Tibial artery (tissue), 4 donors: ENCODE measurements at regions not wholly inside any gene's neighbourhood (a gene's known extent, or its start where the extent isn't known, plus 50 kb on each side); places are given as distances from the start of the nearest gene placed in this dataset.

Experiments
- DNase-seq, 2 donors: peaks; one replicate each; pipeline ENCODE4 v3.0.0-alpha.2; 2019
- H3K27ac ChIP-seq, 2 donors: fragments of 200-600 bp; sonication (generic) in 1 of 2; 1 replicate in 1 of 2; 2 replicates in 1 of 2; pipeline ENCODE4 v1.5.1; 2018 to 2019; ENCODE audit warnings: mild to moderate bottlenecking in 1 of 2
- H3K27me3 ChIP-seq, 2 donors: fragments of 200-600 bp; sonication (generic) in 1 of 2; one replicate each; pipeline versions ENCODE4 v1.5.1 to v1.6.0; 2016 to 2019
- H3K36me3 ChIP-seq, 3 donors: fragments of 200-600 bp; sonication (generic) in 2 of 3; one replicate each; pipeline ENCODE4 v1.5.1; 2016 to 2019; ENCODE audit warnings: mild to moderate bottlenecking in 2 of 3
- H3K4me1 ChIP-seq, 4 donors: fragments of 200-600 bp; sonication (generic) in 2 of 4; 1 replicate in 3 of 4; 2 replicates in 1 of 4; pipeline ENCODE4 v1.5.1; 2016 to 2019
- H3K4me3 ChIP-seq, 2 donors: fragments of 200-600 bp; sonication (generic) in 1 of 2; 1 replicate in 1 of 2; 2 replicates in 1 of 2; pipeline ENCODE4 v1.5.1; 2018 to 2019; ENCODE audit warnings: mild to moderate bottlenecking in 2 of 2
- H3K9me3 ChIP-seq, 3 donors: fragments of 200-600 bp; sonication (generic) in 1 of 3; one replicate each; pipeline ENCODE4 v1.5.1; 2016 to 2019
- intact Hi-C: fragments of 100-400 bp; cut with DNase I; formaldehyde crosslinking; loops from one replicate; pipeline ENCODE4 v1.15.0; 2023; ENCODE audit warnings: low total_unique reads
- TF ChIP-seq, protein P1 (sequence below), 2 experiments: fragments of 200-600 bp in 1 of 2; fragments of 450-650 bp in 1 of 2; IDR thresholded peaks; one replicate each; pipeline ENCODE4 v1.5.1; 2017 to 2019; ENCODE audit warnings: antibody characterized with exemption in 2 of 2, mild to moderate bottlenecking in 1 of 2, moderate library complexity in 1 of 2

DNA sequence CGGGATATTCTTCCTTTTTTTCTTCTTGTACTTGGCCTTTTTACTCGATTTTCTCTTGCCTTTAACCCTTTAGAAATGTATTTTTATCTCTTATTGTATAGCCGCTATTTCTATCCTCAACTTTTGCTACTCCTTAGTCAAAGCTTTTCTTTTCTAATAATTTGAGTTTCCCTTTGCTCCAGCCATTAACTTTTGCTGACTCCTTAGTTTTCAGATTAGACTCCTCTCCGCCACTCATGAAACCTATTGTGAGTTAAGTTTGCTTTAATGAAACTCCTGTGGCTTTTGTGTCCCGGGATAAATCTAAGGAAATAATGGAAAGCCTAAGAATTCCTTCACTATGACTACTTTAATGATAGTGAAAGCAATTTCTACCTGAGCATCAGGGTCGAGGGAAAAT, 590.3 kb upstream of the CITED2 start:
- Histone ChIP-seq H3K4me1 (peaks cover 0 to 29% (median 10%) of the 10 kb centered on the region in 4 donors), H3K27ac (peak overlapping the region in 1 of 2 donors; percentile 8), H3K4me3 (no peak overlapping the region), H3K9me3 (no peaks in the 10 kb centered on the region), H3K27me3 (no peaks in the 10 kb centered on the region), H3K36me3 (no peaks in the 10 kb centered on the region)
- intact Hi-C loops = no loop called here
- TF ChIP-seq, protein P1, sequence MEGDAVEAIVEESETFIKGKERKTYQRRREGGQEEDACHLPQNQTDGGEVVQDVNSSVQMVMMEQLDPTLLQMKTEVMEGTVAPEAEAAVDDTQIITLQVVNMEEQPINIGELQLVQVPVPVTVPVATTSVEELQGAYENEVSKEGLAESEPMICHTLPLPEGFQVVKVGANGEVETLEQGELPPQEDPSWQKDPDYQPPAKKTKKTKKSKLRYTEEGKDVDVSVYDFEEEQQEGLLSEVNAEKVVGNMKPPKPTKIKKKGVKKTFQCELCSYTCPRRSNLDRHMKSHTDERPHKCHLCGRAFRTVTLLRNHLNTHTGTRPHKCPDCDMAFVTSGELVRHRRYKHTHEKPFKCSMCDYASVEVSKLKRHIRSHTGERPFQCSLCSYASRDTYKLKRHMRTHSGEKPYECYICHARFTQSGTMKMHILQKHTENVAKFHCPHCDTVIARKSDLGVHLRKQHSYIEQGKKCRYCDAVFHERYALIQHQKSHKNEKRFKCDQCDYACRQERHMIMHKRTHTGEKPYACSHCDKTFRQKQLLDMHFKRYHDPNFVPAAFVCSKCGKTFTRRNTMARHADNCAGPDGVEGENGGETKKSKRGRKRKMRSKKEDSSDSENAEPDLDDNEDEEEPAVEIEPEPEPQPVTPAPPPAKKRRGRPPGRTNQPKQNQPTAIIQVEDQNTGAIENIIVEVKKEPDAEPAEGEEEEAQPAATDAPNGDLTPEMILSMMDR (IDR thresholded peaks at IDR 0.05) = no peak
- no peak for DNase-seq

DNA sequence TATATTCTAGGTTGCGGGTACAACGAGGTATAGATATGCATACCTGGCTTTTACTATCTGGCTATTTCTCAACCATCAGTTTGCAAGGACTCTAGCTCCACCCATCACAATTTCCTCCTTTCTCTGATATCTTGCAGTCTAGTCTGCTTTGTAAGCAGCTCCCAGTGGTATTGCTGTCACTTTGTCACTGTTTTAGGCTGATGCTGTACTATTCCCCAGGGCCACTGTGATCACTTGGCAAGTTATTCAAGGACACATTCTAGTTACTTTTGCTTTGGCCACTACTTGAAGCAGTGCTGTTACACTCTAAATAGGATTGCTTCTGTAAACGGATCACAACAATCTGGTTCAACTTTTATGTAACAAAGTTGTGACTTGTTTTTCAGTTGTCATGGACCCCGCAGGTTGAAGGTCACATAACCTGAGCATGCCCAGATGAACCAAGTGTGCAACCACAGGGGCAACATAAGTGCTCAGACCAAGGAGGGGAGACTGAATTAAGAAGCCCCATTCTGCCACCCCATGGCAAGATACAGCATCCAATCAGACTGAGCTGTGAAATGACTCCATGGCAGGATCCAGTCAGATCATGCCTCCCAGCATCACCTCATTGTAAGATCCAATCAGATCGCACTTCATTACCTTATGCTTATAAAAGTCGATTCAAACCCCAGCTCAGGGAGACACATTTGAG, 588.4 kb upstream of the CITED2 start:
- H3K27ac ChIP-seq = no peak overlapping the region
- H3K4me3 ChIP-seq = no peak overlapping the region
- TF ChIP-seq, protein P1 (IDR thresholded peaks at IDR 0.05) = no peak
- H3K27me3 ChIP-seq = no peaks in the 10 kb centered on the region
- no peaks in the 10 kb centered on the region for H3K36me3 ChIP-seq
- no peak for DNase-seq
- no peaks in the 10 kb centered on the region for H3K9me3 ChIP-seq
- peaks cover 0 to 29% (median 10%) of the 10 kb centered on the region in 4 donors for H3K4me1 ChIP-seq
- intact Hi-C loops = no loop called here

DNA sequence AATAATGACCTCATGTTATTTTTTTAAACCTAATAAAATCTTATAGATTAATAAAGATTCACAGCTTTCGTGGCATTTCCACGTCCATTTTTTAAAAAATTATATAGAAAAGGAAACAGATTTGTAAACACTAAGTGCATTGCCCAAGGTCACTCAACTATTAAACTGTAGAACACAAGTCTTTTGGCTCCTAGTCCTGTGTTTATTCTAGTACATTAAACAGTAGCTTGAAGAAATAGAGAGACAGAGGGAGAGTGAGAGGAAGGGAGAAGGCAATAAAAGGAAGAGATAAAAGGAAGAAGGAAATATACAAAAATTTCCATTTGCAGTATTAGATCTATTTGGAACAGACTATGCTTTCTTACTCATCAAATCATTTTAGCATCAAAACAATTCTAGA, 586.7 kb upstream of the CITED2 start:
- DNase-seq = no peak
- H3K27me3 ChIP-seq = no peaks in the 10 kb centered on the region
- TF ChIP-seq, protein P1 (IDR thresholded peaks at IDR 0.05) = no peak
- H3K4me3 ChIP-seq = no peak overlapping the region
- intact Hi-C loops = no loop called here
- H3K9me3 ChIP-seq = no peaks in the 10 kb centered on the region
- no peak overlapping the region for H3K27ac ChIP-seq
- H3K4me1 ChIP-seq = peaks cover 0 to 29% (median 9%) of the 10 kb centered on the region in 4 donors
- H3K36me3 ChIP-seq = no peaks in the 10 kb centered on the region

DNA sequence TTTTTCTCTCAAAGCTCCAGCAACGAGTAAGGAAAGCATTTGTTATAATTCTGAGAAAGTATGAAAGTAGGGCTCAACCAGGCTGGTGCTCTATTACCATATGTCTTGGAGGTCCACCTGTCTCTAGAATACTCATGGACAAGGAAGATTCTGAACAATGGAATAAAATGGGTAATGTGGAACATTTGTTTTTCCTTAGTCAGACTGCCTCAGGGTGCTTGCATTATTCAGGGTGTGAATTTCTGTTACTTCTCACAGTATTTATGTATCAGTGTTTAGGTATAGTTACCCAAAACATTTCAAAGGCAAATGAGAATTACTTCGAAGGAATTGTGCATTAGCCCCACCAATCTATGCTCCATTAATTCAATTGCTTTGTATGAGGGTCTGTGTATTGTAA, 586.2 kb upstream of the CITED2 start:
- H3K36me3 ChIP-seq = no peaks in the 10 kb centered on the region
- TF ChIP-seq, protein P1 (IDR thresholded peaks at IDR 0.05) = no peak
- H3K27me3 ChIP-seq = no peaks in the 10 kb centered on the region
- no peak overlapping the region for H3K4me3 ChIP-seq
- H3K27ac ChIP-seq = no peak overlapping the region
- peaks cover 0 to 27% (median 8%) of the 10 kb centered on the region in 4 donors for H3K4me1 ChIP-seq
- DNase-seq = no peak
- no peaks in the 10 kb centered on the region for H3K9me3 ChIP-seq
- intact Hi-C loops = no loop called here

DNA sequence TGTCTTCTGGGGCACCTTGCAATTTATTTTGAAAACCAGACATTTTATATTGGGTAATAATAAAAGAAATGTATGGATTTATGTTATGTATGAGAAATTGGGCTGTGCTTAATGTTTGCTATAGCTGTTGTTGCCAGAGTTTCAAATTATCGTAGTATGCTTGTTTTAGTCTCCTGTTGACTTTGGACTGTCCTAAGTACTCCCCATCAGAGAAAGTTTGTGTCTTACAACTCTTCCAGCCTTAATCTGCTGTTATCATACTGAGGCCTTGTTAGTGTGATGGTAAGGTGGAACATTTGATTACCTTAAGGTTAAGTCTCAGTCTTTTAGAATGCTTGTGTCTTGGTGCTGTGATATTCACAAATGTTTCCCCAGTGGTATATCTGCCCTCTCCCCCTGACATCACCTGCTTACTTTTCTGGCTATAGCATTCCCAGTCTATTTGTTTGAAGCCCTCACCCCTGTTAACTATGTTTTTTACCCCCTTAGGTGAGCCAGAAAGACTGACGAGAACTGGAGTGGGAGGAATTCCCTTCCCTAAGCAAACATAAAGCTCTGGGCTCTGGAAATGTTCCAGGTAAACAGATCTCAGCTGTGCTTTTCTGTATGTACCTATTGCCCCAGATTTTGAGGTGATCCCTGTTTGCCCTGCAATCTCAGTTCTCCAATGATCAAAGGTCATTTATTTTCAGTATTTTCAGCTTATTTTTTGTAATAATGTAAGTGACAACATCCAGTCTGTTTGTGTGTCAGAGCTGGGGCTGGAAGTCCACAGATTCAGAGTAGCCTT, 581.1 kb upstream of the CITED2 start:
- Histone ChIP-seq H3K27ac (no peak overlapping the region), H3K9me3 (peaks cover 0 to 4% (median 0%) of the 10 kb centered on the region in 3 donors), H3K4me3 (no peak overlapping the region), H3K27me3 (no peaks in the 10 kb centered on the region), H3K4me1 (no peaks in the 10 kb centered on the region), H3K36me3 (no peaks in the 10 kb centered on the region)
- DNase-seq = no peak
- TF ChIP-seq, protein P1 (IDR thresholded peaks at IDR 0.05) = no peak
- intact Hi-C loops = no loop called here
